ENCODE measurements at regions not wholly inside any gene's neighbourhood (a gene's known extent, or its start where the extent isn't known, plus 50 kb on each side); places are given as distances from the start of the nearest gene placed in this dataset.

DNA sequence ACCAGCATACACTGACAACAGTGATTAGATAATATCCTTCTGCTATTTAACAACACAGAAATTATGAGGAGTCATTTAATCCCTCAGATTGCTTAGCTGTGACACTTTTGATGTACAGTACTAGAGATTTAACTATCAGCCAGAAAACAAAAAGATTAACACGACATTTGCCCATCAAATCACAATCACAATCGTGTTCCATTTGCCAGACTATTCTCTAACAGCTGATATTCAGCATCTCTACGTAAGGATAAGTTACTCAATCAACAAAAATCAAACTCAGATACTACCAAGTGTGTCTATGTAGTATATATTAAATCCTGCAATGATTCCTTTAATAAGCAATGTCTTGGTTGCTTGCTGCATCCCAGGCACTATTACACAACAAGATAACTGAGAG, 558.7 kb upstream of the USP15 start:
- TF ChIP-seq CTCF (IDR thresholded peaks at IDR 0.05) (no peak), POLR2AphosphoS5 (IDR thresholded peaks at IDR 0.05) (no peak)

Data from breast epithelium (tissue), 3 donors.